Neural cell (in vitro differentiated cells): ENCODE measurements at regions not wholly inside any gene's neighbourhood (a gene's known extent, or its start where the extent isn't known, plus 50 kb on each side); places are given as distances from the start of the nearest gene placed in this dataset.

Source experiments
- H2AFZ ChIP-seq: fragments of 200-600, 300-800 bp; sonication (generic), shearing (Covaris generic); 2 replicates; pipeline ENCODE4 v1.6.0; 2014; ENCODE audit warnings: low read depth, mild to moderate bottlenecking, antibody characterized with exemption, low read length, moderate library complexity
- H3F3A ChIP-seq: fragments of 200-600 bp; shearing (Covaris generic); 2 replicates; pipeline ENCODE4 v1.6.1; 2016; ENCODE audit warnings: mild to moderate bottlenecking, moderate library complexity, mixed read lengths, antibody characterized with exemption, low read length; ENCODE audit not compliant: insufficient read depth, poor library complexity, severe bottlenecking
- H3K27ac ChIP-seq: fragments of 200-600, 300-800 bp; sonication (generic), shearing (Covaris generic); 2 replicates; pipeline ENCODE4 v1.5.1; 2014; ENCODE audit warnings: mild to moderate bottlenecking, low read length, moderate library complexity
- H3K27me3 ChIP-seq: fragments of 300-800, 200-600 bp; sonication (generic), shearing (Covaris generic); 2 replicates; pipeline ENCODE4 v1.6.0; 2014; ENCODE audit warnings: mild to moderate bottlenecking, low read depth, low read length, moderate library complexity; ENCODE audit not compliant: insufficient read depth
- H3K36me3 ChIP-seq: fragments of 300-800, 200-600 bp; sonication (generic), shearing (Covaris generic); 2 replicates; pipeline ENCODE4 v1.5.1; 2014; ENCODE audit warnings: mild to moderate bottlenecking, antibody characterized with exemption, low read length, moderate library complexity; ENCODE audit not compliant: insufficient read depth
- H3K4me2 ChIP-seq: fragments of 300-800, 200-600 bp; sonication (generic), shearing (Covaris generic); 2 replicates; pipeline ENCODE4 v1.6.0; 2014; ENCODE audit warnings: mild to moderate bottlenecking, low read length
- H3K4me3 ChIP-seq: fragments of 300-800, 200-600 bp; sonication (generic), shearing (Covaris generic); 2 replicates; pipeline ENCODE4 v1.5.1; 2014; ENCODE audit warnings: mild to moderate bottlenecking, low read length, moderate library complexity
- H3K79me2 ChIP-seq: fragments of 200-600 bp; shearing (Covaris generic); replicated peaks from 2 replicates; pipeline ENCODE4 v1.6.0; 2014; ENCODE audit warnings: mild to moderate bottlenecking, low read length, moderate library complexity; ENCODE audit not compliant: insufficient read depth
- H3K9ac ChIP-seq: fragments of 300-800, 200-600 bp; sonication (generic), shearing (Covaris generic); 2 replicates; pipeline ENCODE4 v1.6.1; 2016; ENCODE audit warnings: mild to moderate bottlenecking, low read length, mixed read lengths
- H3K9me2 ChIP-seq: fragments of 200-600 bp; shearing (Covaris generic); 2 replicates; pipeline ENCODE4 v1.6.1; 2016; ENCODE audit warnings: mild to moderate bottlenecking, low read length, mixed read lengths; ENCODE audit not compliant: insufficient read depth
- H3K9me3 ChIP-seq: fragments of 200-600, 300-800 bp; sonication (generic), shearing (Covaris generic); 2 replicates; pipeline ENCODE4 v1.6.1; 2016; ENCODE audit warnings: mild to moderate bottlenecking, mixed run types, low read length, moderate library complexity, mixed read lengths
- H4K20me1 ChIP-seq: fragments of 200-600 bp; shearing (Covaris generic); 2 replicates; pipeline ENCODE4 v1.6.1; 2016; ENCODE audit warnings: mild to moderate bottlenecking, mixed run types; ENCODE audit not compliant: insufficient read depth
- EP300 ChIP-seq: fragments of 450-650 bp; conservative IDR thresholded peaks from 2 replicates; pipeline ENCODE4 v1.6.1; 2014; ENCODE audit warnings: antibody characterized with exemption, mild to moderate bottlenecking, moderate library complexity; ENCODE audit not compliant: poor library complexity, severe bottlenecking
- EZH2 ChIP-seq: fragments of 200-600, 300-800 bp; shearing (Covaris generic), sonication (generic); IDR thresholded peaks from 2 replicates; pipeline ENCODE4 v1.6.1; 2014; ENCODE audit warnings: antibody characterized with exemption, low read length, borderline replicate concordance, mild to moderate bottlenecking; ENCODE audit not compliant: insufficient read depth, poor library complexity, severe bottlenecking
- MXI1 ChIP-seq: fragments of 450-650 bp; conservative IDR thresholded peaks from 2 replicates; pipeline ENCODE4 v1.6.1; 2014; ENCODE audit warnings: antibody characterized with exemption, mild to moderate bottlenecking; ENCODE audit not compliant: poor library complexity, severe bottlenecking
- POLR2AphosphoS5 ChIP-seq: IDR thresholded peaks from 2 replicates; pipeline ENCODE4 v1.6.1; 2012
- RAD21 ChIP-seq: fragments of 450-650 bp; conservative IDR thresholded peaks from 2 replicates; pipeline ENCODE4 v1.6.1; 2014; ENCODE audit warnings: antibody characterized with exemption, mild to moderate bottlenecking, moderate library complexity
- SMC3 ChIP-seq: fragments of 450-650 bp; conservative IDR thresholded peaks from 2 replicates; pipeline ENCODE4 v1.6.1; 2014; ENCODE audit warnings: antibody characterized with exemption, mild to moderate bottlenecking, moderate library complexity; ENCODE audit not compliant: poor library complexity
- TAF1 ChIP-seq: IDR thresholded peaks from 2 replicates; pipeline ENCODE4 v1.6.1; 2012; ENCODE audit warnings: low read depth
- TF ChIP-seq, protein P1 (sequence below): IDR thresholded peaks from 2 replicates; pipeline ENCODE4 v1.6.1; 2012; ENCODE audit warnings: borderline replicate concordance
- TF ChIP-seq, protein P2 (sequence below): fragments of 450-650 bp; IDR thresholded peaks from 2 replicates; pipeline ENCODE4 v1.5.1; 2014; ENCODE audit warnings: antibody characterized with exemption, mild to moderate bottlenecking, moderate library complexity; ENCODE audit not compliant: poor library complexity, severe bottlenecking

DNA sequence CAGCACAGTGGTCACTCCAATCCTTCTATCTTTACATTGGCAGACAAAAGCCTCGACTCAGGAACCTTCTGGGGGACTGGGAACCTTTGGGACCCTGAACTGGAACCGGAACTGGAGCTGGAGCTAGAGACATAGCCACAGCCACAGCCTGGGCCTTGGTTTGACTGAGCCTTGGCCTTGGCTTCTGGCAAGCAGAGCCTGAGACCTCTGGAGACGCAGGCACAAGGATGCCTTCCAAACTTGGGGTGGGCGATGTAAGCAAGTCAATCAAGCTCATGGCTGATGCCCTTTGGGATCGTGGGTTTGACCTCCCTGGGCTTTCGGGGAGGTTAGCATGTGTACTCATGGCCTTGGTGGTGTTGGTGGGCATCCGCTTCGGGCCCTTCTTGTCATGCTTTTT is 619.3 kb downstream of the MBD2 start:
- H3K27me3 ChIP-seq = no peaks in the 10 kb centered on the region
- H3K36me3 ChIP-seq = no peaks in the 10 kb centered on the region
- H3K79me2 ChIP-seq = no peaks in the 10 kb centered on the region
- H3F3A ChIP-seq = no peaks in the 10 kb centered on the region
- H2AFZ ChIP-seq = no peak overlapping the region
- TF ChIP-seq TAF1 (no peak), MXI1 (no peak)
- no peaks in the 10 kb centered on the region for H3K9me3 ChIP-seq
- no peaks in the 10 kb centered on the region for H4K20me1 ChIP-seq
- H3K9ac ChIP-seq = no peak overlapping the region
- H3K4me3 ChIP-seq = no peak overlapping the region
- no peak overlapping the region for H3K27ac ChIP-seq
- H3K9me2 ChIP-seq = no peaks in the 10 kb centered on the region
- H3K4me2 ChIP-seq = no peak overlapping the region

DNA sequence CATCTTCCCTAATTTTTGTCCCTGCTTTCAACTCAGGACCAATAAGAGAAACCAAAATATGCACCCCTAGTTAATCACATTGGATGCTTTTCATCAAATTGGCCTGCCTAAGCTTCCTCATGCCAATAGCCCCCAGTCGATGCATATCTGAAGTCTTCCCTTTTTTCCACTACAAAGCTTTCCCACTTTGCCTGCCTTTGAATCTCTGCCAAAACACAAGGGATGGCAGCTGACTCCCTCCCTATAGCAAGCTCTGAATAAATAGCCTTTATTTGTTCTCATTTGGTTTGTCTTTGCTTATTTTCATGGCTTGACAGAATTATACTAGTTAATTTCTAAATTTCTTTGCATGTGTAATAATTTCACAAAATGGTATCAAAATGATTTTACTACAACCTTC is 621.2 kb downstream of the MBD2 start:
- no peak overlapping the region for H3K4me3 ChIP-seq
- no peaks in the 10 kb centered on the region for H4K20me1 ChIP-seq
- no peak for TF ChIP-seq SMC3
- TF ChIP-seq, protein P1, sequence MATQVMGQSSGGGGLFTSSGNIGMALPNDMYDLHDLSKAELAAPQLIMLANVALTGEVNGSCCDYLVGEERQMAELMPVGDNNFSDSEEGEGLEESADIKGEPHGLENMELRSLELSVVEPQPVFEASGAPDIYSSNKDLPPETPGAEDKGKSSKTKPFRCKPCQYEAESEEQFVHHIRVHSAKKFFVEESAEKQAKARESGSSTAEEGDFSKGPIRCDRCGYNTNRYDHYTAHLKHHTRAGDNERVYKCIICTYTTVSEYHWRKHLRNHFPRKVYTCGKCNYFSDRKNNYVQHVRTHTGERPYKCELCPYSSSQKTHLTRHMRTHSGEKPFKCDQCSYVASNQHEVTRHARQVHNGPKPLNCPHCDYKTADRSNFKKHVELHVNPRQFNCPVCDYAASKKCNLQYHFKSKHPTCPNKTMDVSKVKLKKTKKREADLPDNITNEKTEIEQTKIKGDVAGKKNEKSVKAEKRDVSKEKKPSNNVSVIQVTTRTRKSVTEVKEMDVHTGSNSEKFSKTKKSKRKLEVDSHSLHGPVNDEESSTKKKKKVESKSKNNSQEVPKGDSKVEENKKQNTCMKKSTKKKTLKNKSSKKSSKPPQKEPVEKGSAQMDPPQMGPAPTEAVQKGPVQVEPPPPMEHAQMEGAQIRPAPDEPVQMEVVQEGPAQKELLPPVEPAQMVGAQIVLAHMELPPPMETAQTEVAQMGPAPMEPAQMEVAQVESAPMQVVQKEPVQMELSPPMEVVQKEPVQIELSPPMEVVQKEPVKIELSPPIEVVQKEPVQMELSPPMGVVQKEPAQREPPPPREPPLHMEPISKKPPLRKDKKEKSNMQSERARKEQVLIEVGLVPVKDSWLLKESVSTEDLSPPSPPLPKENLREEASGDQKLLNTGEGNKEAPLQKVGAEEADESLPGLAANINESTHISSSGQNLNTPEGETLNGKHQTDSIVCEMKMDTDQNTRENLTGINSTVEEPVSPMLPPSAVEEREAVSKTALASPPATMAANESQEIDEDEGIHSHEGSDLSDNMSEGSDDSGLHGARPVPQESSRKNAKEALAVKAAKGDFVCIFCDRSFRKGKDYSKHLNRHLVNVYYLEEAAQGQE = no peak
- TF ChIP-seq POLR2AphosphoS5 = no peak
- TF ChIP-seq EP300 = no peak
- TF ChIP-seq TAF1 = no peak
- TF ChIP-seq, protein P2, sequence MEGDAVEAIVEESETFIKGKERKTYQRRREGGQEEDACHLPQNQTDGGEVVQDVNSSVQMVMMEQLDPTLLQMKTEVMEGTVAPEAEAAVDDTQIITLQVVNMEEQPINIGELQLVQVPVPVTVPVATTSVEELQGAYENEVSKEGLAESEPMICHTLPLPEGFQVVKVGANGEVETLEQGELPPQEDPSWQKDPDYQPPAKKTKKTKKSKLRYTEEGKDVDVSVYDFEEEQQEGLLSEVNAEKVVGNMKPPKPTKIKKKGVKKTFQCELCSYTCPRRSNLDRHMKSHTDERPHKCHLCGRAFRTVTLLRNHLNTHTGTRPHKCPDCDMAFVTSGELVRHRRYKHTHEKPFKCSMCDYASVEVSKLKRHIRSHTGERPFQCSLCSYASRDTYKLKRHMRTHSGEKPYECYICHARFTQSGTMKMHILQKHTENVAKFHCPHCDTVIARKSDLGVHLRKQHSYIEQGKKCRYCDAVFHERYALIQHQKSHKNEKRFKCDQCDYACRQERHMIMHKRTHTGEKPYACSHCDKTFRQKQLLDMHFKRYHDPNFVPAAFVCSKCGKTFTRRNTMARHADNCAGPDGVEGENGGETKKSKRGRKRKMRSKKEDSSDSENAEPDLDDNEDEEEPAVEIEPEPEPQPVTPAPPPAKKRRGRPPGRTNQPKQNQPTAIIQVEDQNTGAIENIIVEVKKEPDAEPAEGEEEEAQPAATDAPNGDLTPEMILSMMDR = no peak
- TF ChIP-seq EZH2 = no peak
- no peak for TF ChIP-seq RAD21
- no peak for TF ChIP-seq MXI1
- H3K9me2 ChIP-seq = no peaks in the 10 kb centered on the region
- H3K36me3 ChIP-seq = no peaks in the 10 kb centered on the region
- H3K27ac ChIP-seq = no peak overlapping the region
- H2AFZ ChIP-seq = no peak overlapping the region
- H3K79me2 ChIP-seq = no peaks in the 10 kb centered on the region
- no peak overlapping the region for H3K4me2 ChIP-seq
- no peaks in the 10 kb centered on the region for H3K27me3 ChIP-seq
- no peak overlapping the region for H3K9ac ChIP-seq
- no peaks in the 10 kb centered on the region for H3F3A ChIP-seq
- H3K9me3 ChIP-seq = no peaks in the 10 kb centered on the region

DNA sequence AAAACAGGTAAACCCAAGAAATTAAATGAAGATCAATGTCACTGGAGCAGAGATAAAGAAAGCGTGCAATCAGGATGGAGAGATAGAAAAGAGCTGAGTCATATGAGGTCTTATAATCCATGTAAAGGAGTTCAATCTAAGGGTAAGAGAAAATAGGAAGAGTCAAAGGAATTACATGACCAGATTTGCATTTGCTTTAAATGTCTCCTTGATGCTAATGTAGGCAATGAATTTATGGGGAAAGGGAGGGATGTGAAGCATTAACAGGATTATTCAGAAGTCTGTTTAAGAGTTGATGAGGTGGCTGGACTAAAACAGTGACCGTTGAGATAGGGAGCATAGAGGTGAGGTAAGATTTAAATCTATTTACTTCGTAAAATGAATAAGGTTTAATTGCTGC is 623.1 kb downstream of the MBD2 start:
- Histone ChIP-seq H3K79me2 (no peaks in the 10 kb centered on the region), H4K20me1 (no peaks in the 10 kb centered on the region), H3F3A (no peaks in the 10 kb centered on the region), H3K9me2 (no peaks in the 10 kb centered on the region), H3K36me3 (no peaks in the 10 kb centered on the region), H3K27me3 (no peaks in the 10 kb centered on the region), H3K9ac (no peak overlapping the region), H3K4me2 (no peak overlapping the region), H3K4me3 (no peak overlapping the region), H3K27ac (no peak overlapping the region), H2AFZ (no peak overlapping the region), H3K9me3 (no peaks in the 10 kb centered on the region)
- TF ChIP-seq SMC3 = no peak
- TF ChIP-seq, protein P1 = no peak
- TF ChIP-seq MXI1 = no peak
- TF ChIP-seq, protein P2 = no peak
- no peak for TF ChIP-seq EZH2
- no peak for TF ChIP-seq POLR2AphosphoS5
- no peak for TF ChIP-seq EP300
- no peak for TF ChIP-seq RAD21
- no peak for TF ChIP-seq TAF1
